ENCODE measurements at regions not wholly inside any gene's neighbourhood (a gene's known extent, or its start where the extent isn't known, plus 50 kb on each side); places are given as distances from the start of the nearest gene placed in this dataset.

GRCh38 chr18:4854671-4855070 is 342.4 kb downstream of the AKAIN1 start:
- no peak for DNase-seq (ENCODE audit: low spot score)

GRCh38 chr18:4851301-4851976 is 345.6 kb downstream of the AKAIN1 start:
- no peak for DNase-seq (ENCODE audit: low spot score)

GRCh38 chr18:4847056-4847455 is 350.0 kb downstream of the AKAIN1 start:
- no peak for DNase-seq (ENCODE audit: low spot score)

- no peak for DNase-seq (ENCODE audit: low spot score)
Measured at GRCh38 chr18:4844320-4844719, 352.7 kb downstream of the AKAIN1 start.

- DNase-seq (ENCODE audit: low spot score) = no peak
Measured at GRCh38 chr18:4843771-4844170, 353.3 kb downstream of the AKAIN1 start.

- no peak for DNase-seq (ENCODE audit: low spot score)
Measured at GRCh38 chr18:4842751-4843150, 354.3 kb downstream of the AKAIN1 start.

GRCh38 chr18:4842287-4842686 is 354.8 kb downstream of the AKAIN1 start:
- DNase-seq (ENCODE audit: low spot score) = no peak

- no peak for DNase-seq (ENCODE audit: low spot score)
Measured at GRCh38 chr18:4839639-4840038, 357.4 kb downstream of the AKAIN1 start.

GRCh38 chr18:4836141-4836540 is 360.9 kb downstream of the AKAIN1 start:
- DNase-seq (ENCODE audit: low spot score) = no peak

GRCh38 chr18:4831791-4832375 is 365.2 kb downstream of the AKAIN1 start:
- DNase-seq (ENCODE audit: low spot score) = no peak

- DNase-seq (ENCODE audit: low spot score) = no peak
Measured at GRCh38 chr18:4831127-4831526, 365.9 kb downstream of the AKAIN1 start.

GRCh38 chr18:4823091-4823490 is 368.0 kb upstream of the DLGAP1 start:
- DNase-seq (ENCODE audit: low spot score) = no peak

GRCh38 chr18:4821801-4822200 is 366.7 kb upstream of the DLGAP1 start:
- no peak for DNase-seq (ENCODE audit: low spot score)

GRCh38 chr18:4817665-4818064 is 362.6 kb upstream of the DLGAP1 start:
- DNase-seq (ENCODE audit: low spot score) = no peak

- DNase-seq (ENCODE audit: low spot score) = no peak
Measured at GRCh38 chr18:4813708-4814107, 358.6 kb upstream of the DLGAP1 start.

- DNase-seq (ENCODE audit: low spot score) = no peak
Measured at GRCh38 chr18:4808891-4809290, 353.8 kb upstream of the DLGAP1 start.

- DNase-seq (ENCODE audit: low spot score) = no peak
Measured at GRCh38 chr18:4807604-4808293, 352.6 kb upstream of the DLGAP1 start.

GRCh38 chr18:4806331-4806730 is 351.2 kb upstream of the DLGAP1 start:
- DNase-seq (ENCODE audit: low spot score) = no peak

GRCh38 chr18:4802296-4802695 is 347.2 kb upstream of the DLGAP1 start:
- DNase-seq (ENCODE audit: low spot score) = no peak

GRCh38 chr18:4801151-4801550 is 346.0 kb upstream of the DLGAP1 start:
- no peak for DNase-seq (ENCODE audit: low spot score)

GRCh38 chr18:4797002-4797685 is 342.0 kb upstream of the DLGAP1 start:
- no peak for DNase-seq (ENCODE audit: low spot score)

GRCh38 chr18:4789506-4789905 is 334.4 kb upstream of the DLGAP1 start:
- DNase-seq (ENCODE audit: low spot score) = no peak

GRCh38 chr18:4781873-4782272 is 326.8 kb upstream of the DLGAP1 start:
- DNase-seq (ENCODE audit: low spot score) = no peak
